ENCODE measurements at regions not wholly inside any gene's neighbourhood (a gene's known extent, or its start where the extent isn't known, plus 50 kb on each side); places are given as distances from the start of the nearest gene placed in this dataset.

DNA sequence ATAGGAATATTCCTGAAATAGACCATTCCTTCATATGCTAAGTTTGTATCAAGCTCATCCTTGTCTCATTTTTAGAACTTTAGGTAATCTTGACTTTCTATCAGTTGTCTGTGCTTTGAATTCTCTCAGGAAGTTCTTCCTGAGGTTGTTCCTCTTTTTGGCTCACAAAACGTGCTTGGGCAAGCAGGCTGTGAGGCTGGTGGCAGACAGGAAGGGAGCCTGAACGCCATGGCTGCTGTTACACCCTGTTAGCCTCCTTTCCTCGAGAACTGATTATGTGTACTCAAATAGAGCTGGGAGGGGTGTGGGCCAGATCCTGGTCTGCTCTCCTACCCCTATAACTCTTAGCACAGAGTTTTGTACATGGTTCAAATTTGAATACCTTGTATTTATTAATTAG, 136.4 kb upstream of the CELF4 start:
- no peak for TF ChIP-seq POLR2A (IDR thresholded peaks at IDR 0.05)
- TF ChIP-seq, protein P1, sequence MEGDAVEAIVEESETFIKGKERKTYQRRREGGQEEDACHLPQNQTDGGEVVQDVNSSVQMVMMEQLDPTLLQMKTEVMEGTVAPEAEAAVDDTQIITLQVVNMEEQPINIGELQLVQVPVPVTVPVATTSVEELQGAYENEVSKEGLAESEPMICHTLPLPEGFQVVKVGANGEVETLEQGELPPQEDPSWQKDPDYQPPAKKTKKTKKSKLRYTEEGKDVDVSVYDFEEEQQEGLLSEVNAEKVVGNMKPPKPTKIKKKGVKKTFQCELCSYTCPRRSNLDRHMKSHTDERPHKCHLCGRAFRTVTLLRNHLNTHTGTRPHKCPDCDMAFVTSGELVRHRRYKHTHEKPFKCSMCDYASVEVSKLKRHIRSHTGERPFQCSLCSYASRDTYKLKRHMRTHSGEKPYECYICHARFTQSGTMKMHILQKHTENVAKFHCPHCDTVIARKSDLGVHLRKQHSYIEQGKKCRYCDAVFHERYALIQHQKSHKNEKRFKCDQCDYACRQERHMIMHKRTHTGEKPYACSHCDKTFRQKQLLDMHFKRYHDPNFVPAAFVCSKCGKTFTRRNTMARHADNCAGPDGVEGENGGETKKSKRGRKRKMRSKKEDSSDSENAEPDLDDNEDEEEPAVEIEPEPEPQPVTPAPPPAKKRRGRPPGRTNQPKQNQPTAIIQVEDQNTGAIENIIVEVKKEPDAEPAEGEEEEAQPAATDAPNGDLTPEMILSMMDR (IDR thresholded peaks at IDR 0.05), result no peak
